ENCODE measurements at regions not wholly inside any gene's neighbourhood (a gene's known extent, or its start where the extent isn't known, plus 50 kb on each side); places are given as distances from the start of the nearest gene placed in this dataset.
A peak's percentile ranks its signal among the peaks of the same experiment; 100 is the strongest.

DNA sequence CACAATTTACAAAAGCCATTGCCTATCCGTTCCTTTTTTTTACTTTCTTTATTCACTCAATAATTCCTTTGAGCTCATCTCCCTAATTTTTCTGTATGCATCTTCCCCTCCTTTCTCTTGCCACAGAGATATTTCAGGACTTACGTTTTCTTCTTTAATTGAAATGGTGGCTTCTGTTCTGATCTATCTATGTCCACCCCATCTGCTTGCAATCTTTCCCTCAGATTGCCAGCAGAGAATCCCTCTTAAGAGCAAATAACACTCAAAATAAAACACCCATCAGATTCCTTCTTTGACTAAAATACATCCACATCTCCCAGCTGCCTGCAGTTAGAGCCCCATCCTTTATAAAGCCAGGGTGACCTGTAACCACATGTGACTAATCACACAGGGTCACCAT is 478.6 kb downstream of the EFNB2 start:
- Histone ChIP-seq H3K4me3 (ENCODE audit: low read length in 2 of 2) (no peak overlapping the region), H3K4me1 (ENCODE audit: control insufficient read depth, insufficient read depth, low read length) (peaks cover 5% of the 10 kb centered on the region), H3K9me3 (ENCODE audit: control insufficient read depth in 2 of 2, low read length in 2 of 2) (no peaks in the 10 kb centered on the region), H3K36me3 (ENCODE audit: control insufficient read depth in 2 of 2, insufficient read depth in 2 of 2, low read length in 2 of 2) (no peaks in the 10 kb centered on the region), H3K27me3 (ENCODE audit: control insufficient read depth in 1 of 2, insufficient read depth in 2 of 2, low read length in 2 of 2) (no peaks in the 10 kb centered on the region), H3K27ac (ENCODE audit: low read length) (no peak overlapping the region), H3K9ac (ENCODE audit: low read length in 2 of 2) (no peak overlapping the region)

- Histone ChIP-seq H3K9ac (ENCODE audit: low read length in 2 of 2) (no peak overlapping the region), H3K36me3 (ENCODE audit: control insufficient read depth in 2 of 2, insufficient read depth in 2 of 2, low read length in 2 of 2) (no peaks in the 10 kb centered on the region), H3K4me3 (ENCODE audit: low read length in 2 of 2) (peak overlapping the region in 1 of 2 donors; percentile 3), H3K27ac (ENCODE audit: low read length) (no peak overlapping the region), H3K4me1 (ENCODE audit: control insufficient read depth, insufficient read depth, low read length) (peaks cover 5% of the 10 kb centered on the region), H3K27me3 (ENCODE audit: control insufficient read depth in 1 of 2, insufficient read depth in 2 of 2, low read length in 2 of 2) (no peaks in the 10 kb centered on the region), H3K9me3 (ENCODE audit: control insufficient read depth in 2 of 2, low read length in 2 of 2) (no peaks in the 10 kb centered on the region)
Measured at GRCh38 chr13:106052200-106052767, 483.2 kb downstream of the EFNB2 start.

GRCh38 chr13:106049171-106049570 is 486.3 kb downstream of the EFNB2 start:
- H3K4me1 ChIP-seq (ENCODE audit: control insufficient read depth, insufficient read depth, low read length), result peaks cover 5% of the 10 kb centered on the region

DNA sequence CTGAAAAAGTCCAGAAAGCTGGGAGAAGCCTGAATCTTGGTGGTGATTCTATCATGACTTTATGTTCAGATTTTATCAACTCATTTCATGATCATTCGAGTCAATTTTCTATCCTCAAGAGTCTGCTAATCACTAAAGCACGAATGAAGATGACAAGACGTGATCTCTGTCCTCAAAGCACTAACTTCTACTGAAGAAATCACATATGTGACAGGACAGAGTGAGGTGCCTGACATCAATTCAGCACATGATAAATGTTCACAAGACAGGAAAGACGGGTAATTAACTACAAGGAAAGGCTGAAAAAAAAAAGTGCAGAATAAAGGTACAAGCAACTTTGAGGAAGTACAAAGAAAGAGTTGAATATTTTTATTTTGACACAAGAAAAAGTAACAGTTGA is 487.1 kb downstream of the EFNB2 start:
- Histone ChIP-seq H3K9me3 (ENCODE audit: control insufficient read depth in 2 of 2, low read length in 2 of 2) (no peaks in the 10 kb centered on the region), H3K27ac (ENCODE audit: low read length) (no peak overlapping the region), H3K4me3 (ENCODE audit: low read length in 2 of 2) (no peak overlapping the region), H3K36me3 (ENCODE audit: control insufficient read depth in 2 of 2, insufficient read depth in 2 of 2, low read length in 2 of 2) (no peaks in the 10 kb centered on the region), H3K9ac (ENCODE audit: low read length in 2 of 2) (no peak overlapping the region), H3K4me1 (ENCODE audit: control insufficient read depth, insufficient read depth, low read length) (peaks cover 5% of the 10 kb centered on the region), H3K27me3 (ENCODE audit: control insufficient read depth in 1 of 2, insufficient read depth in 2 of 2, low read length in 2 of 2) (no peaks in the 10 kb centered on the region)

More at GRCh38 chr13:106049171-106049570, 486.3 kb downstream of the EFNB2 start:
- Histone ChIP-seq H3K9me3 (ENCODE audit: control insufficient read depth in 2 of 2, low read length in 2 of 2) (no peaks in the 10 kb centered on the region), H3K9ac (ENCODE audit: low read length in 2 of 2) (no peak overlapping the region), H3K27ac (ENCODE audit: low read length) (no peak overlapping the region), H3K36me3 (ENCODE audit: control insufficient read depth in 2 of 2, insufficient read depth in 2 of 2, low read length in 2 of 2) (no peaks in the 10 kb centered on the region), H3K4me3 (ENCODE audit: low read length in 2 of 2) (no peak overlapping the region), H3K27me3 (ENCODE audit: control insufficient read depth in 1 of 2, insufficient read depth in 2 of 2, low read length in 2 of 2) (no peaks in the 10 kb centered on the region)

DNA sequence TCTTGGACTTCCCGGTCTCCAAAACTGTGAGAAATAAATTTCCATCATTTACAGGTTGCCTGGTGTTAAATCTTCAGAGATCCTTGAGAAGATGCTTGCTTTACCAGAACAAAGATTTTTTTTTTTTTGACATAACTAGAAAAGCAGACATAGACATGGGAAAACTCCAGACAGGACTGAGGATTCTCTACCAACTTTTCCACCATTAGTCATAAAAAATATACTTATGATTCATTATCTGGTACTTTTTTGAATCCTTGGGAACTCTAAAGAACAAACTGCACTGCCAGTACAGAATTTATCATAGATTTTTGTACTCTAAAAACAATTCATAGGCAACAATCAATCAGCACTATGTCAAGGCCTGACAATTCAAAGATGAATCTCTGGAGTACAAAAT is 487.6 kb downstream of the EFNB2 start:
- Histone ChIP-seq H3K27me3 (ENCODE audit: control insufficient read depth in 1 of 2, insufficient read depth in 2 of 2, low read length in 2 of 2) (no peaks in the 10 kb centered on the region), H3K9me3 (ENCODE audit: control insufficient read depth in 2 of 2, low read length in 2 of 2) (no peaks in the 10 kb centered on the region), H3K4me3 (ENCODE audit: low read length in 2 of 2) (no peak overlapping the region), H3K36me3 (ENCODE audit: control insufficient read depth in 2 of 2, insufficient read depth in 2 of 2, low read length in 2 of 2) (no peaks in the 10 kb centered on the region), H3K27ac (ENCODE audit: low read length) (no peak overlapping the region), H3K9ac (ENCODE audit: low read length in 2 of 2) (no peak overlapping the region), H3K4me1 (ENCODE audit: control insufficient read depth, insufficient read depth, low read length) (peaks cover 5% of the 10 kb centered on the region)

DNA sequence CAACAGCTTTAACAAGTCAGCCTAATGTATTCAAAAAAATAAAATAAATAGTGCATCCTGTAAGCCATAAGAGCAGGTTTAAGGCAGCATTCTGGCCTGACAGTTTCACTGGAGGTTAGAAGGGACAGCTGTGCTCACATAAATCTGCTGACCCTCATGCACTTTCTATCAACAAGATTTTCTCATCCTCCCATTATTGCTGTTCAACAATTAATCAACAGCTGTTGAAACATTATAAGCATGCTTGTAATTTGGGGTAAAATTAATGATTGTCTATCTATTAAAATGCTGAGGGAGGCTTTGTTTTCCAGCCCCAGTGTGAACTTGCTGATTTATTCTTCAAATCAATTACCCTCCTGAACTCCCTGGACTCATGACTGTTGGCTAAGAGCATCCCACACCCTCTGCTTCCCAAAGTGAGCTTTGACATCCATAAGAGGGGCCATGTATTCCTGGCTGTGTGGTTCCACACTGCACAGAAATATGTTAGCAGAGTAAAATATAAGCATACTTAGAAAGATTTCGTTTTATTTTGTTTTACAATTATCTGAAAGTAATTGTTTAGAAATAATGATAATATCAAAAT is 492.4 kb downstream of the EFNB2 start:
- Histone ChIP-seq H3K9ac (ENCODE audit: low read length in 2 of 2) (no peak overlapping the region), H3K4me1 (ENCODE audit: control insufficient read depth, insufficient read depth, low read length) (no peaks in the 10 kb centered on the region), H3K9me3 (ENCODE audit: control insufficient read depth in 2 of 2, low read length in 2 of 2) (no peaks in the 10 kb centered on the region), H3K27ac (ENCODE audit: low read length) (no peak overlapping the region), H3K36me3 (ENCODE audit: control insufficient read depth in 2 of 2, insufficient read depth in 2 of 2, low read length in 2 of 2) (no peaks in the 10 kb centered on the region), H3K4me3 (ENCODE audit: low read length in 2 of 2) (no peak overlapping the region), H3K27me3 (ENCODE audit: control insufficient read depth in 1 of 2, insufficient read depth in 2 of 2, low read length in 2 of 2) (no peaks in the 10 kb centered on the region)

- H3K4me3 ChIP-seq (ENCODE audit: low read length in 2 of 2), result no peak overlapping the region
- no peak overlapping the region for H3K9ac ChIP-seq (ENCODE audit: low read length in 2 of 2)
- H3K4me1 ChIP-seq (ENCODE audit: control insufficient read depth, insufficient read depth, low read length), result no peaks in the 10 kb centered on the region
- H3K9me3 ChIP-seq (ENCODE audit: control insufficient read depth in 2 of 2, low read length in 2 of 2), result no peaks in the 10 kb centered on the region
- no peaks in the 10 kb centered on the region for H3K27me3 ChIP-seq (ENCODE audit: control insufficient read depth in 1 of 2, insufficient read depth in 2 of 2, low read length in 2 of 2)
- H3K36me3 ChIP-seq (ENCODE audit: control insufficient read depth in 2 of 2, insufficient read depth in 2 of 2, low read length in 2 of 2), result no peaks in the 10 kb centered on the region
- H3K27ac ChIP-seq (ENCODE audit: low read length), result no peak overlapping the region
Measured at GRCh38 chr13:106041445-106041844, 494.0 kb downstream of the EFNB2 start.

- no peaks in the 10 kb centered on the region for H3K4me1 ChIP-seq (ENCODE audit: control insufficient read depth, insufficient read depth, low read length)
- no peak overlapping the region for H3K4me3 ChIP-seq (ENCODE audit: low read length in 2 of 2)
- H3K36me3 ChIP-seq (ENCODE audit: control insufficient read depth in 2 of 2, insufficient read depth in 2 of 2, low read length in 2 of 2), result no peaks in the 10 kb centered on the region
- no peak overlapping the region for H3K27ac ChIP-seq (ENCODE audit: low read length)
- H3K9ac ChIP-seq (ENCODE audit: low read length in 2 of 2), result no peak overlapping the region
- H3K9me3 ChIP-seq (ENCODE audit: control insufficient read depth in 2 of 2, low read length in 2 of 2), result no peaks in the 10 kb centered on the region
- H3K27me3 ChIP-seq (ENCODE audit: control insufficient read depth in 1 of 2, insufficient read depth in 2 of 2, low read length in 2 of 2), result no peaks in the 10 kb centered on the region
Measured at GRCh38 chr13:106038752-106039151, 496.7 kb downstream of the EFNB2 start.

DNA sequence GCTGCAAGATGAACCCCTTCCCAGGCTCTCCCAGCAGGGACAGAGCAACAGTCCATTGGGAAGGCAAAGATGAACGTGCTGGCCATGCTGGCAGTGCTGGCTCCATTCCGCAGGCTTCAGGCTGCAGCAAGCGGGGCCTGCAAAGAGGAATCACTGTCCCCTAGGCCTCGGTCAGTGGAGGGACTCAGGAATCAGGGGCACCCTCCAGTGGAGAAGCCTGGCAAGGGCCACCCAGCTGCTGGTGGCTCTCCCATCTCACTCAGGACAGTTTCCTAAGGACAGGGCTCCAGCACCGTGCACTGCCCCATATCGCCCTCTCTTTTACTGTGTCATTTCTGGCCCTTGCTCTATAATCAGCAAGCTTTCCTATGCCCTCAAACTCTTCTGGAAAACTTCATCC is 498.6 kb downstream of the EFNB2 start:
- H3K9me3 ChIP-seq (ENCODE audit: control insufficient read depth in 2 of 2, low read length in 2 of 2), result no peaks in the 10 kb centered on the region
- no peak overlapping the region for H3K27ac ChIP-seq (ENCODE audit: low read length)
- no peak overlapping the region for H3K4me3 ChIP-seq (ENCODE audit: low read length in 2 of 2)
- no peaks in the 10 kb centered on the region for H3K27me3 ChIP-seq (ENCODE audit: control insufficient read depth in 1 of 2, insufficient read depth in 2 of 2, low read length in 2 of 2)
- H3K9ac ChIP-seq (ENCODE audit: low read length in 2 of 2), result no peak overlapping the region
- no peaks in the 10 kb centered on the region for H3K4me1 ChIP-seq (ENCODE audit: control insufficient read depth, insufficient read depth, low read length)
- H3K36me3 ChIP-seq (ENCODE audit: control insufficient read depth in 2 of 2, insufficient read depth in 2 of 2, low read length in 2 of 2), result no peaks in the 10 kb centered on the region

- H3K9me3 ChIP-seq (ENCODE audit: control insufficient read depth in 2 of 2, low read length in 2 of 2), result no peaks in the 10 kb centered on the region
- no peaks in the 10 kb centered on the region for H3K4me1 ChIP-seq (ENCODE audit: control insufficient read depth, insufficient read depth, low read length)
- no peak overlapping the region for H3K9ac ChIP-seq (ENCODE audit: low read length in 2 of 2)
- H3K36me3 ChIP-seq (ENCODE audit: control insufficient read depth in 2 of 2, insufficient read depth in 2 of 2, low read length in 2 of 2), result no peaks in the 10 kb centered on the region
- no peak overlapping the region for H3K27ac ChIP-seq (ENCODE audit: low read length)
- no peak overlapping the region for H3K4me3 ChIP-seq (ENCODE audit: low read length in 2 of 2)
- H3K27me3 ChIP-seq (ENCODE audit: control insufficient read depth in 1 of 2, insufficient read depth in 2 of 2, low read length in 2 of 2), result no peaks in the 10 kb centered on the region
Measured at GRCh38 chr13:106034201-106034600, 501.3 kb downstream of the EFNB2 start.

DNA sequence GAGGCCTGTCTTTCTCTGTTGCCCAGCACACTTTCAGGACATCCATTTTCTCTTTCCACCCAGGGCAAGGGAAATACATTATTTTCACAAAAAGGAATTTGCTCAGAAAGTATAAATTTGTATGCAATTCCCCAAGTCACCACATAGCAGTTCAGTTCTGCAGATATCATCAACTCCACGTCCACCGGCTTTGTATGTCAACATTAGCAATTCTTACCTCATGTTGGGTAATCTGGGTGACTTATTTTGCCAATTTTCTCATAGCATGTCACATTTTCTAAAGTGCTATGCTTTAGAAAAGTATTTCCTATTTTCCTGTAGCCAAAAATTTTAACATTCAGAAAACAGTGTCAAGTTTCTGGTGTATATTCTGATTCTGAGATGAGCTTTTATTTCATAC is 501.8 kb downstream of the EFNB2 start:
- Histone ChIP-seq H3K4me1 (ENCODE audit: control insufficient read depth, insufficient read depth, low read length) (no peaks in the 10 kb centered on the region), H3K27ac (ENCODE audit: low read length) (no peak overlapping the region), H3K27me3 (ENCODE audit: control insufficient read depth in 1 of 2, insufficient read depth in 2 of 2, low read length in 2 of 2) (no peaks in the 10 kb centered on the region), H3K9me3 (ENCODE audit: control insufficient read depth in 2 of 2, low read length in 2 of 2) (no peaks in the 10 kb centered on the region), H3K9ac (ENCODE audit: low read length in 2 of 2) (no peak overlapping the region), H3K36me3 (ENCODE audit: control insufficient read depth in 2 of 2, insufficient read depth in 2 of 2, low read length in 2 of 2) (no peaks in the 10 kb centered on the region), H3K4me3 (ENCODE audit: low read length in 2 of 2) (no peak overlapping the region)
